Neural crest cell (in vitro differentiated cells): ENCODE measurements at regions not wholly inside any gene's neighbourhood (a gene's known extent, or its start where the extent isn't known, plus 50 kb on each side); places are given as distances from the start of the nearest gene placed in this dataset.
"Not testable (repeated sequence)": the region's sequence is repeated elsewhere in the genome, so short reads cannot be mapped to it uniquely, and the experiment has no call there.

Experiments
- DNase-seq: peaks from one replicate; pipeline ENCODE4 v3.0.0; 2021; ENCODE audit warnings: low read depth, mixed read lengths, low spot score
- H3K27ac Mint-ChIP-seq: one replicate; pipeline ENCODE4 v1.8.0; 2021; ENCODE audit warnings: mild to moderate bottlenecking, mixed read lengths; ENCODE audit not compliant: unreplicated experiment
- H3K27me3 Mint-ChIP-seq: 2 replicates; pipeline ENCODE4 v1.8.0; 2021; ENCODE audit warnings: low read depth, mild to moderate bottlenecking, mixed read lengths
- H3K36me3 Mint-ChIP-seq: 2 replicates; pipeline ENCODE4 v1.8.0; 2021; ENCODE audit warnings: low read depth, mild to moderate bottlenecking, mixed read lengths
- H3K4me1 Mint-ChIP-seq: 2 replicates; pipeline ENCODE4 v1.8.0; 2021; ENCODE audit warnings: mixed read lengths
- H3K4me3 Mint-ChIP-seq: one replicate; pipeline ENCODE4 v1.8.0; 2021; ENCODE audit warnings: mild to moderate bottlenecking, mixed read lengths
- H3K9me3 Mint-ChIP-seq: 2 replicates; pipeline ENCODE4 v1.8.0; 2021; ENCODE audit warnings: mixed read lengths
- CTCF ChIP-seq: fragments of 200-600 bp; sonication (generic); conservative IDR thresholded peaks from 2 replicates; pipeline ENCODE4 v1.5.0; 2021; ENCODE audit warnings: antibody characterized with exemption, mild to moderate bottlenecking

- Mint-ChIP-seq H3K9me3 (peaks cover 3% of the 10 kb centered on the region), H3K4me3 (no peak overlapping the region), H3K27me3 (peaks cover 9% of the 10 kb centered on the region), H3K27ac (no peak overlapping the region), H3K36me3 (no peaks in the 10 kb centered on the region), H3K4me1 (no peaks in the 10 kb centered on the region)
- TF ChIP-seq CTCF = no peak
- DNase-seq = no peak
Measured at GRCh38 chr11:129710423-129710822, 105.2 kb upstream of the TMEM45B start.

GRCh38 chr11:129711760-129712159, 103.9 kb upstream of the TMEM45B start:
- Mint-ChIP-seq H3K9me3 (peaks cover 2% of the 10 kb centered on the region), H3K27ac (no peak overlapping the region), H3K36me3 (no peaks in the 10 kb centered on the region), H3K4me1 (no peaks in the 10 kb centered on the region), H3K4me3 (no peak overlapping the region), H3K27me3 (peaks cover 13% of the 10 kb centered on the region)
- DNase-seq = no peak
- TF ChIP-seq CTCF = no peak

- H3K36me3 Mint-ChIP-seq = not testable (repeated sequence)
Measured at GRCh38 chr11:129712486-129713240, 103.0 kb upstream of the TMEM45B start.

GRCh38 chr11:129719037-129719436, 96.6 kb upstream of the TMEM45B start:
- Mint-ChIP-seq H3K4me1 (no peaks in the 10 kb centered on the region), H3K27me3 (peaks cover 20% of the 10 kb centered on the region), H3K4me3 (no peak overlapping the region), H3K36me3 (no peaks in the 10 kb centered on the region), H3K27ac (no peak overlapping the region), H3K9me3 (peaks cover 2% of the 10 kb centered on the region)
- DNase-seq = no peak
- TF ChIP-seq CTCF = no peak

More at GRCh38 chr11:129712486-129713240, 103.0 kb upstream of the TMEM45B start:
- peaks cover 13% of the 10 kb centered on the region for H3K27me3 Mint-ChIP-seq
- H3K4me3 Mint-ChIP-seq, H3K9me3 Mint-ChIP-seq, DNase-seq, H3K27ac Mint-ChIP-seq, H3K4me1 Mint-ChIP-seq: not testable (repeated sequence)

GRCh38 chr11:129720156-129720555, 95.5 kb upstream of the TMEM45B start:
- no peaks in the 10 kb centered on the region for H3K4me1 Mint-ChIP-seq
- no peak overlapping the region for H3K27ac Mint-ChIP-seq
- peaks cover 2% of the 10 kb centered on the region for H3K9me3 Mint-ChIP-seq
- no peak for TF ChIP-seq CTCF
- H3K4me3 Mint-ChIP-seq = no peak overlapping the region
- DNase-seq = no peak
- H3K27me3 Mint-ChIP-seq = peaks cover 16% of the 10 kb centered on the region
- no peaks in the 10 kb centered on the region for H3K36me3 Mint-ChIP-seq

GRCh38 chr11:129720994-129721393, 94.7 kb upstream of the TMEM45B start:
- no peak for DNase-seq
- no peaks in the 10 kb centered on the region for H3K4me1 Mint-ChIP-seq
- H3K27me3 Mint-ChIP-seq = peaks cover 19% of the 10 kb centered on the region
- H3K4me3 Mint-ChIP-seq = no peak overlapping the region
- no peaks in the 10 kb centered on the region for H3K36me3 Mint-ChIP-seq
- H3K9me3 Mint-ChIP-seq = peaks cover 2% of the 10 kb centered on the region
- H3K27ac Mint-ChIP-seq = peak overlapping the region; percentile 9
- no peak for TF ChIP-seq CTCF
